HCT116 (cell line): ENCODE measurements at regions not wholly inside any gene's neighbourhood (a gene's known extent, or its start where the extent isn't known, plus 50 kb on each side); places are given as distances from the start of the nearest gene placed in this dataset.

ENCODE experiments used
- CEBPB ChIP-seq: IDR thresholded peaks from 2 replicates; pipeline ENCODE4 v1.6.1; 2012; ENCODE audit warnings: low read depth
- CTCF ChIP-seq, 3 experiments: fragments of 200-600 bp in 1 of 3; sonication (generic) in 1 of 3; IDR thresholded peaks in 2 of 3; conservative IDR thresholded peaks in 1 of 3; 2 replicates each; pipeline ENCODE4 v1.5.1; 2012 to 2017; ENCODE audit warnings: low read depth in 2 of 3, low read length in 2 of 3, antibody characterized with exemption in 1 of 3, borderline replicate concordance in 1 of 3, control low read depth in 1 of 3, mild to moderate bottlenecking in 1 of 3, mixed read lengths in 1 of 3, mixed run types in 1 of 3, moderate library complexity in 1 of 3; ENCODE audit not compliant: insufficient read depth in 1 of 3
- EGR1 ChIP-seq: IDR thresholded peaks from 2 replicates; pipeline ENCODE4 v1.6.1; 2012; ENCODE audit warnings: low read depth
- EZH2 ChIP-seq: fragments of 200-600 bp; sonication (generic); IDR thresholded peaks from 2 replicates; pipeline ENCODE4 v1.6.1; 2017; ENCODE audit warnings: antibody characterized with exemption, mixed run types
- JUND ChIP-seq: IDR thresholded peaks from 2 replicates; pipeline ENCODE4 v1.6.1; 2012
- POLR2A ChIP-seq: IDR thresholded peaks from 2 replicates; pipeline ENCODE4 v1.7.0; 2011; ENCODE audit warnings: borderline replicate concordance; ENCODE audit not compliant: insufficient read depth, insufficient read length; ENCODE audit errors: extremely low read depth
- POLR2AphosphoS5 ChIP-seq: IDR thresholded peaks from 2 replicates; pipeline ENCODE4 v1.6.1; 2011; ENCODE audit warnings: mild to moderate bottlenecking, low read depth, low read length, moderate library complexity
- RAD21 ChIP-seq: IDR thresholded peaks from 2 replicates; pipeline ENCODE4 v1.6.1; 2012; ENCODE audit warnings: low read depth, mild to moderate bottlenecking
- SIN3A ChIP-seq: IDR thresholded peaks from 2 replicates; pipeline ENCODE4 v1.6.1; 2012; ENCODE audit warnings: low read depth
- YY1 ChIP-seq: IDR thresholded peaks from 2 replicates; pipeline ENCODE4 v1.6.1; 2011; ENCODE audit warnings: low read length, low read depth, moderate library complexity, mild to moderate bottlenecking; ENCODE audit not compliant: insufficient replicate concordance; ENCODE audit errors: extremely low read depth
- ZFX ChIP-seq: fragments of 450-650 bp; IDR thresholded peaks from 2 replicates; pipeline ENCODE4 v1.6.1; 2017
- TF ChIP-seq, protein P1 (sequence below): IDR thresholded peaks from 2 replicates; pipeline ENCODE4 v1.6.1; 2012
- TF ChIP-seq, protein P2 (sequence below): IDR thresholded peaks from 2 replicates; pipeline ENCODE4 v1.6.1; 2011; ENCODE audit warnings: mild to moderate bottlenecking, low read length, moderate library complexity; ENCODE audit not compliant: insufficient replicate concordance; ENCODE audit errors: extremely low read depth

DNA sequence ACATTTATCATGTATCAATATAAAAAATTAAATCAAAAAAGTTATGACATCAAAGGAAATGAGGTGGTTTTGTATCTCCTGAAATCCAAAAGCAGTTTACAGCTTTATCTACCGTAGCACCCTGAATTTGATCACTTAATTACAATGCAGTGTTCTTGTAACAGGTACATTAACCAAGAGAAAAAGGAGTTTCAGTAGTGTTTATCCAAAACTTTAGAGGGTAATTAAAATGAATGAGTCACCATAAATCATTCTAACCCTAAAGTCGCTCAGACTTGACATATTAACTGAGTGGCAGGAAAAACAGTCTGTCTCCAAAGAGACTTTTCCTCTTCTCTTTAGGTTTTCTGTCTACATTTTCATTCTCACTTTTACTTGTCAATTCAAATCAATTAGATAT, 907.6 kb upstream of the EPHA5 start:
- TF ChIP-seq EZH2 (no peak), POLR2A (no peak), CTCF (IDR thresholded peaks at IDR 0.05 in 2 of 3, conservative IDR thresholded peaks at IDR 0.05 in 1 of 3; ENCODE audit: borderline replicate concordance in 1 of 3, insufficient read depth in 1 of 3, low read depth in 2 of 3, low read length in 2 of 3) (no peak), SIN3A (no peak), CEBPB (no peak), POLR2AphosphoS5 (no peak), RAD21 (no peak), EGR1 (no peak), JUND (no peak), YY1 (no peak), ZFX (no peak)
- TF ChIP-seq, protein P1, sequence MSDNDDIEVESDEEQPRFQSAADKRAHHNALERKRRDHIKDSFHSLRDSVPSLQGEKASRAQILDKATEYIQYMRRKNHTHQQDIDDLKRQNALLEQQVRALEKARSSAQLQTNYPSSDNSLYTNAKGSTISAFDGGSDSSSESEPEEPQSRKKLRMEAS: no peak
- TF ChIP-seq, protein P2, sequence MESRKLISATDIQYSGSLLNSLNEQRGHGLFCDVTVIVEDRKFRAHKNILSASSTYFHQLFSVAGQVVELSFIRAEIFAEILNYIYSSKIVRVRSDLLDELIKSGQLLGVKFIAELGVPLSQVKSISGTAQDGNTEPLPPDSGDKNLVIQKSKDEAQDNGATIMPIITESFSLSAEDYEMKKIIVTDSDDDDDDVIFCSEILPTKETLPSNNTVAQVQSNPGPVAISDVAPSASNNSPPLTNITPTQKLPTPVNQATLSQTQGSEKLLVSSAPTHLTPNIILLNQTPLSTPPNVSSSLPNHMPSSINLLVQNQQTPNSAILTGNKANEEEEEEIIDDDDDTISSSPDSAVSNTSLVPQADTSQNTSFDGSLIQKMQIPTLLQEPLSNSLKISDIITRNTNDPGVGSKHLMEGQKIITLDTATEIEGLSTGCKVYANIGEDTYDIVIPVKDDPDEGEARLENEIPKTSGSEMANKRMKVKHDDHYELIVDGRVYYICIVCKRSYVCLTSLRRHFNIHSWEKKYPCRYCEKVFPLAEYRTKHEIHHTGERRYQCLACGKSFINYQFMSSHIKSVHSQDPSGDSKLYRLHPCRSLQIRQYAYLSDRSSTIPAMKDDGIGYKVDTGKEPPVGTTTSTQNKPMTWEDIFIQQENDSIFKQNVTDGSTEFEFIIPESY: no peak
